NCI-H2029 treated with DMSO at 0.1 percent for 48 hours (cell line): ENCODE measurements at regions not wholly inside any gene's neighbourhood (a gene's known extent, or its start where the extent isn't known, plus 50 kb on each side); places are given as distances from the start of the nearest gene placed in this dataset.

Experiments used
- DNase-seq: peaks from one replicate; lab custom pipeline; 2025; lab: John Stamatoyannopoulos, UW

DNA sequence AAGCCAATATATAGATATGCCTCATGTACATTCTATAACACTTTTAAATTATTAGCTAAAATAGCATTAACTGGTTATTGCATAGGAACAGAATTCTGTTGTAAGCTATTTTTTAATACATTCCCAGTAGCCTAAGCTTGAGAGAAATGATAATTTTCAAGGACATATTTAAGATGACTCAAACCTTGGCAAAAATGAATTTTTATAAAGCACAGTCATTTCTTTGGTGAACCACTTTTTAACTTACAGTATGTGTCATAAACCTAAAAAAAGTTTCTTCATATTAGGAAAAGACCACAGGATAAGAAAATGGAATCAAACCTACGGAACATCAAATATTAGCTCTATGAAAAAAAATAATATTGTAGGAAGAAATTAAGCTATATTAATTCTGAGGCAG is 986.3 kb downstream of the STIM2 start:
- DNase-seq = no peak

DNA sequence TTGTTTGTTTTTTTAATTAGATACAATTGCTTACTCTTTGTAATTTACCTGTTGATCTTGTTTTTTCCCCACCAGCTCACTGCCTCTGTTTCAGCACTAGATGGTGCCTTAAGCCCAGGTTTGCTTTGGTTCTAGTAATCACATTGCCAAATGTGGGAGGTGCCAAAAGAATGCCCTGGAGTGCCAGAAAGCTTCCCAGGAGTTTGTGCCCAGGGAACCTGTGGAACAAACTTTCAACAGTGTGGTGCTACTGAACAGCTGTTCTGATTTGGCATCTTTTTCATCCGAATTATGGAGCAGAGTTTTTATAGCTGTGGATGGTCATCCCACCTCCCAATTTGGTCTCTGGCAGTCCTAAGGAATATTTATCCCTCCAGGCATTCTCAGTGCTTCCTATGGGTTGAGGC is 1000.7 kb downstream of the STIM2 start:
- DNase-seq = no peak

DNA sequence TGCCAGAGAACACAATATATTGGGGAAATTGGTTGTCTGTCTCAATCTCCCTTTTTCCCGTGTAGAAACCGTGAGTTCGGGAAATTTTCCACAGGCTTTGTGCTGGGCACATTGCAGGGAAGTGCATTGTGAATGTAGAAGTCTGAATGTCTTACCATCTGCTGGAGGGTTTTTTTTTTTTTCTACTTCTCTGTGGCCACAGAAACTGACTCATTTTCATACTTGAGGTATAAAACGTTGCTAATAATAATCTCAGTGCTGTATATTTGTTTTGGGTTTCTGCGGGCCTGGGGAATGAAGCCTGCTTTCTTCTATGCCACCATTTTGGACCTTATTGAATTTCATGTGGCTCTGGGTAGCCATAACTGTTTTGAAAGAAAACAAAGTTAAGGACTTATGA is 1001.2 kb downstream of the STIM2 start:
- DNase-seq = no peak

DNA sequence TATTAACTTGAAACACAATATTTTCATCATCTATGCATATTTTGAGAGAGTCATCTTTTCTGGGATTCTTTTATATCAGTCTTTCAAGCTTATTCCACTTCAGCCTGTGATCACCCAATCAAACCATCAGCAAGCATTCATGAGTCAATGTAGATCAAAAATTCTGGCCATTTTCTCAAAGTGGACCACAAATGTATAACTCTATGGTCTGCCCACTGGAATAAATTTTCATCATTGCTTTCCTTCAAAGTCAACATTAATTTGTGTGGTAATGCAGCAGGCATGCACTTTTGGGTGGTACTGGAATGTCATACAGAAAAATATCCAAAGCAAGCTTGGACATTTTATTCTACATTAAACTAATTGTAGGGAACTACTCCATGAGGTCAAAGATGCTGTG is 1013.0 kb downstream of the STIM2 start:
- DNase-seq = no peak

DNA sequence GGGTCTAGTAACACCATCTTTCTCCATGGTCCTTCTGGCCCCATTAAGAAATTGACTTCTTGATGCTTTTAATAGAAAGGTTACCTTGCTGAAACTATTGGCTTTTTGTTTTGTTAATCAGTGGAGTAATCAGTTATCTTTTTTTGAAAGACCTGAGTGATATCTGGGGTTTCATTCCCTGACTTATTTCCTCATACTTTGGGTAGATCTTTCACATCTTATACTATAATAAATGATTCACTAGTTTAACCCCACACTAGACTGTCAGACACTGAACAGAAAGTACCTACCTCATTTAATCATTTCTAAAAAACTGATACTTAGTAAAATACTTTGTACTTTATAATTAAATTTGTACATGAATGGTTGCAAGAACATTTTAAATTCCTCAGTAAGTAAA is 1021.1 kb downstream of the STIM2 start:
- DNase-seq = no peak

DNA sequence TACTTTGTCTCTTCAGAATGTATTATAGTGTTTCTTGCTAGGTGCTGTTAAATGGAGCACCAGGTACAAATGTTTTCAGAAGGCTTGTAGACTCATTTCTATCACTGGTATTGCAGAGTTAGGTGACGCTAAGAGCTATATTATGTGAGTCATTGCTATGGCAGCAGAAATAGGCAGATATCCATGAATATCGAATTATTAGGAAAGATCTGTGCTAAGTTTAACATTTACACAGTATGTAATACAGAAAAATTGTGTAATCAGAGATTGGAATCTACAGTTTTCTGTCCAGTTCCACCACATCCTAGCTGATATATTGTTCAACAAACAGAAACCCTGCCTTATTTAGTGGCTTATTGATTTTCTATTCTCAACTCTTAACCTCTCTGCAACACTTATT is 1025.5 kb downstream of the STIM2 start:
- no peak for DNase-seq

DNA sequence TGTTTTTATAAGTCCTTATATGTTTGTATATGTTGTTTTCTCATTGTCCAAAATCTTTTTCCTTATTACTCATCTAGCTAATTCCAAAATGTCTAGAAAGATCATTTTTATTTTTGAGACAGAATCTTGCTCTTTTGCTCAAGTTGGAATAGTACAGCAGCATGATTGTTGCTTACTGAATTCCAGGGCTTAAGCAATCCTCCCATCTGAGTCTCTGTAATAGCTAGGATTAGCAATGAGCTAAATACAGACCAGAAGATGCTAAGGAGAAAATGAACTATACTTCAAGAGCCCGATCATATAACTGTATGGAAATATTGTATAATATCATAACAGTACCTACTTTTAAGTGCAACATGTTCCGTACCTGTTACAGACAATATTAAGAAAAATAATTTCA is 1027.0 kb downstream of the STIM2 start:
- no peak for DNase-seq

DNA sequence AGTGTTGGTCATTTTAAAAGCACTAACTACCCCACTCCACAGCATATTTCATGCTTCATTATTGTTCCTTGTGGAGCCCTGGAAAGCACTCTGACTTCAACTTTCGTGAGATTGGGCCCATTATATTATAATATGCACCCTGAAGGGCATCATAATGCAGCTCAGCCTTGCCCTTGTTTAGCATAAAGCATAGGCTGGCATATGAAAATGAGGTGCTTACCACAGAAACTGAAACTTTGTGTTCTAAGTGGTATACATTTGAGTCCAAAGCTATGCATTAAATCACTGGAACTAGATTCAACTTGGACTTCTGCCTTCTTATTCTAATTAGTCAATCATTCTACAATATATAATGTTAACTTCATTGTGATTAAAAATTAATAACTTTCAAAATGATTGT is 1027.9 kb downstream of the STIM2 start:
- DNase-seq = no peak

DNA sequence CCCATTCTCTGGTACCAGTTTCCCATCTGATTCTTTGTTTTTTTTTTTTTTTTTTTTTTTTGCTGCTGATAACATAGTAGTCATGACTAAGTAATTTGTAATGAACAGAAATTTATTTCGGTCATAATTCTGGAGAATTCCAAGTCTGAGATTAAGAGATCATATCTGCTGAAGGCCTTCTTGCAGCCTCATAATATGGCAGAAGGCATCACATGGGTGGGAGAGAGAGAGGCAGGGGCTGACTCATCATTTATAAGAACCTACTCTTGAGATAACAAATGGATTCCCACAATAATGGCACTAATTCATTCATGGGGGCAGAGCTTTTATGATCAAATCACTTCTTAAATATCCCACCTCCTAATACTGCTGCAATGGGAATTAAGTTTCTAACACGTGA is 1034.3 kb downstream of the STIM2 start:
- DNase-seq = no peak

DNA sequence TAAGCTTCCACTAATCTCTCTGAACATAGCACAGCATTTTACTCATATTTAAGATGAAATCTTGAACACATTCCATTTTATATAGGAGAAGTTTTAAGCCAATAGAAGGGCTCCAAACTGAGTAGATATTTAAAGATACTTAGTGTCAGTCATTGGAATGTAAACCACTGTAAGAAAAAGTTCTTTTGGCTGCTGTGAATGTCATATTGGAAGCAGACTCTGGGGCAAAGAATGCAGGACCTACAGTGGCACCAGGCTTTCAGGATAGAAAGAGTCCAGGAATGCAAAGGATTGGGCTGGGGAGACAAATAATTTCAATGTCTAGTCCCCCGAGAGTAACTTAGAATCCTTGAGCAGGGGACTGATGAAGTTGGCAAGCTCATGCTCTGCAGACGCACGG is 1047.7 kb downstream of the STIM2 start:
- no peak for DNase-seq

DNA sequence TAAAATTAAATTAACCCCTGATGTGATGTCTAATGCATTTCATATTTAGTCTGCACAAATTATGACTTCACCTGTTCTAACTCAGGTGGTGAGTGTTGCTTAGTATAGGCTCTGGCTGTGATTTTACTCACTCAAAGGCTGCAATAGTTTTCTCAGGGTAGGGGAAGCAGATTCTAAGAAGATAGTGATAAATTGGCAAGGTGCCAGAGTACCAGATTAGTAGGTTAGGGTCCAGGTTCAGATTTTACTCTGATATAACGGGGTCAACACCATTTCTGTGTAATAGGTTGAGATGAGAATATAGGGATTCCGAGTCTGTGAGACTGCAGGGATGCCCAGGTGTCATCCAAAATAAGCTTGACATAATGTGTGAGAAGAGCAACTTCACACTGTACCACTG is 1049.6 kb downstream of the STIM2 start:
- no peak for DNase-seq

DNA sequence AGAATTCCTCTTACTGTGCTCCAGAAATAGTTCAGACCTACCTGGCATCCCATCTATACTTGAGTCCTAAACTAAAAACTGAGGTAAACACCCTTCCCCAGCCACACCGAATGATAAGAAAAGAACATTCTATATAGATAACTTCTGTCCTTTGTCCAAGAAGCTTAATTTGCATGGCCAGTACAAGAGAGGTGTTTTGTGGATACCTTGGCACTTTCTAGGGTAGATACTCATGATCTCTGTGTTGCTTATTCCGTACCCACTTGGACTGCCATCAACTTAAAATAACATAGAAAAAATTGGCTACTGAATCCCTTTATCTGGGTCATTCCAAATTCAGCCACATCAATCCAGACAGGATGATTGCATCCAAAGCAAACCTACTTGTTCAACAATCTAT is 1050.4 kb downstream of the STIM2 start:
- DNase-seq = no peak

DNA sequence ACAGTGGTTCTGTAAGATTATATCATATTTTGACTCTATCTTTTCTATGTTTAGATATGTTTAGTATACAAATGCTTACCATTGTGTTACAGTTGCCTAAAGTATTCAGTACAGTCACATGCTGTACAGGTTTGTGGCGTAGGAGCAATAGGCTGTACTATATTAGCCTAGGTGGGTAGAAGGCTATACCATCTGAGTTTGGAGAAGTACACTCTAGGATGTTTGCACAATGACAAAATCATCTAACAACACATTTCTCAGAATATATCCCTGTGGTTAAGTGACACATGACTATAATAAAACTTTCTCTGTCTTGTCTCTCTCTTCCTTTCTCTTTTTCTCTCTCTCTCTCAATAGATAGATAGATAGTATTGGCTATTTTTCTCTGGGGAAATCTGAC is 1053.1 kb downstream of the STIM2 start:
- DNase-seq = no peak

DNA sequence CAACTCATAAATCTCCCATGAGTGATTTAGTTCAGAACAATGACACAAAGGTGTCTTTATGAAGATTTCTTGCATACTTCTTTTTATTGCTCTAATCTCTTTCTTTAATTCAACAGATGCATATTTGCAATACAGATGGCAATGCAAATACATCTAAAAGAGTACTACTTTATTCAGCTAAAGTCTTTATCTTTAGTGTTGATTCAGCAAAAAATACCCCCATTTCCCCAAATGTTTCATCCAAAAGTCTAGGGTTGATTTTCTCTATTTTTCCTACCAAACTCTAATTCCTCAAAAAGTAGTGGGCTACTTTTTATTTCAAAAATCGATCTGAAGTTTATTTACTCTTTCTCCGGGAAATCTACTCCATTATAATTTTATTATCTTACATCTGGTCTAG is 1055.2 kb downstream of the STIM2 start:
- DNase-seq = no peak

DNA sequence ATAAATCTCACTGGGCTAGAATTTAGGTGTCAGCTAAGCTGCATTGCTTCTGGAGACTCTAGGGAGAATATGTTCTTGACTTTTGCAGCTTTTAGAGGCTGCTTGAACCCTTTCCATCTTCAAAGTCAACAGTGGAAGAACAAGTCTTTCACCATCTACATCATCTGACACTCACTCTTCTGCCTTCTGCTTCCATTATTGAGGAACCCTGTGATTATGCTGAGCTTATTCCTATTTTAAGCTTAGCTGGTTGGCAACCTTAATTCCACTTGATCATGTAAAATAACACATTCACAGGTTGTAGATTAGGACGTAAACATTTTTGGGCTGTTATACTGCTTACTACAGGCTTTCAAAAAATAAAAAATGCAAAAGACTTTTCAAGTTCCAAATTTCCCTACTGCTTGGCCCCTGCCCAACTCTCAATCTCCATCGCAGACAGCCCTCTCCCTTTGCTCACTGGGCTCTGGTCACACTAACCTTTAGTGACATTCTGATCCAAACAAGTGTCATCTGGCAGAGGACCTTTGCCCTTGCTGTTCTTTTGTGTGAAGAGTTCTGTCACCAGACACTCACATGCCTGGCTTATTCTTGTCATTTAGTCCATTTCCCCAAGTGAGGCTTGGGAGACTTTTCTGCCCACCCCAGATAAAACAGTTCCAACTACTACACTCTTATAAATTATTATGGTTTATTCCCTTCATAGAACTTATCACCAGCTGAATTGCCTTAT is 1056.0 kb downstream of the STIM2 start:
- DNase-seq = no peak

DNA sequence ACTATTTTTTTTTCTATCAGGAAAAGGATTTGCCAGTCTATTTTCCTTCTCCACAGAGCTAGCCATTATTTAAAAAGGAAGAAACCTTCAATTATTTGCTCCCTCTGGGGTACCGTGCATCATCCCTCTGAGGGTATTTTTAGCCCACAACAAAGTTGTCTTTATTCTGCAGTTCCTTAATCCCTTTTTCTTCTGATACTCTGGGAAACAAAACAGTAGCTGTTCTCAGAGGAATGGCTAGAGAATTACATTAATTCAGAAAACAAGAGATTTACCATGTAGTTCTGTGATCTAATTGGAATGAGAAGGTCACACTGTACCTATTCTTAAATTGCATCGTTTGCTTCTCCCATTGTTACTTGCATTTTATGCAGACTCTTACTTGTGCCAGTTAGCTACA is 1056.7 kb downstream of the STIM2 start:
- no peak for DNase-seq

DNA sequence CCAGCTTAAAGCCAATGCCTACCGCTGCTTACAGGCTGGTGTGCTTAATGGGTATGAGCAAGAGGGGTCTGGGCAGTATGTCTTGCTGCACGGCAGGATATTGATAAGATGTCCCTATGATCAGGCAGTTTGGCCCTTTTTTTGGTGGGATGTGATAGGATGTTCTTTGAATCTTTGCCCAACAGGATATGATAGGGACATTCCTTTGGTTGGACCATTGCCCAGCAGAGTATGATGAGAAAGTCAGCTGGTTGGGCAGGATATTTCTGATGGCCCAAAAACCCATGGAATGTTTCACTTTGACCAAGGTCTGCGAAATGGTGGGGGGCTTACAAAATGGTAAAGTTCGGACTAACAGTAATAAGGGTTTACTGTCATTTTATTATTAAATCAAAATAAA is 1060.6 kb downstream of the STIM2 start:
- DNase-seq = no peak

DNA sequence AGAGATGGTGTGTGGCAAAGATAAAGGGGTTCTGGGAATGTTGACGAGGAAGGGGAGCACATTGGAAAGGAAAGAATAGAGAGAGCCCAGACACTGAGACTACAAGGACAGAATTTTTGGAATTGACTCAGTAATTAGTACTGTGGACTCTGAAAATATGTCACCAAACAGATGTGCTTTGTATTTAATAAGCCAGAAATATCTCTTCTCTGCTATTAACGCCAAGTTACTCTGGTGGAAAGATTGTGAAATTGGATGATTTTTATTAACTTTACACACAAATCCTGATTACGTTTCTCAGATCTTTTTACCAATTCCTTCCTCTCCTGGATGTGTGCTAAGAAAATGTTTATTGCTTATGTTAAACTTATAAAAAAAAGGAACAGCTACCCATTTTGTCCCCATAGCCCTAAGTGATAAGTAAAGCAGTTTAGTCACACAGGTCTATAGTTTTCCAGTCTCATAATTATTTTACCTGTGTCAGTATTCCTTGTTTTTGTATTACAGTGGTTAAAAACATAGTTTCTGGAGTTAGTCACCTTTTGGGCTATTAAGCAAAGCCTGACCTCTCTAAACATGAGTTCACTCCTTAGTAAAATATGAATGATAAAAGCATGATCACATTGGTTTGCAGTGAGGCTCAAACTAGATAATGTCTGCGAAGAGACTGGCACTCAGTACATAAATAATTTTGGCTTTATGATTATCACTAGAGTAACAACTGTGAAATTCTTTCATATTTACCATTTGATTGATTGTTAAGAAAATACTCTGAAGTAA is 1068.3 kb downstream of the STIM2 start:
- DNase-seq = no peak

DNA sequence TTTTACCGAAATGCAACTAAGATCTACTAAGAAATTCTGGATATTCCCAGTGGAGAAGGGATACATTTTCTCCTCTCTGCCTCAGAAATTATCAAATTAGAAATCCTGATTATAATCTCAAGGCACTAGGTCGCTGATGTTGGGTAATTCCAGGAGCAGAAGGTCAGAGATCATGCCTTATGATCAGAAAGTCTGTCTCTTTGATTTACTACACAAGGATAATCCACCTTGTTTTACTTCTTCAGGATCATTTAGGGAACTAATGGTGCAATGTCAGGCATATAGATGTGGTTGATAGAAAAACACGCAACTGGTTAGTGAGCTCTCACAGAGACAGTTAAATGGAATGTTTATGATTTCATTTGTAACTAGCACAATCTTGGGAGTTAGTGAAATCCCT is 1069.7 kb downstream of the STIM2 start:
- DNase-seq = no peak

DNA sequence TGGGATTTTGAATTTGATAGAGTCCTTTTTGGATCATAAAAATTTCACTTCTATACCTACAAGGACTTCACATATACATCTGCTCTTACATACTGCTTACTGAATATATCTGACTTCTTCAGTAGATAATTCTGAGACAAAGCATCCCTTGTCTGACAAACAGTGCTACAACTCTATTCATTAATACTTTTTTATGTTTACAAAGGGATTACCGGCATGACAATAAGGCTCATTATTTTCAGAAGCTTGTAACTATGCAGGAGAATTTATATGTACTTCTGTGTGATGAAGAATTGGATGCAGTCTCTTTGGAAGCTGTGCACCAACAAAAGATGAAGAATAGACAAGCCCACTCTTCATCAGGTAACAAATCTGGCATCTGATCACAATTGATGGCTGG is 1070.3 kb downstream of the STIM2 start:
- no peak for DNase-seq

DNA sequence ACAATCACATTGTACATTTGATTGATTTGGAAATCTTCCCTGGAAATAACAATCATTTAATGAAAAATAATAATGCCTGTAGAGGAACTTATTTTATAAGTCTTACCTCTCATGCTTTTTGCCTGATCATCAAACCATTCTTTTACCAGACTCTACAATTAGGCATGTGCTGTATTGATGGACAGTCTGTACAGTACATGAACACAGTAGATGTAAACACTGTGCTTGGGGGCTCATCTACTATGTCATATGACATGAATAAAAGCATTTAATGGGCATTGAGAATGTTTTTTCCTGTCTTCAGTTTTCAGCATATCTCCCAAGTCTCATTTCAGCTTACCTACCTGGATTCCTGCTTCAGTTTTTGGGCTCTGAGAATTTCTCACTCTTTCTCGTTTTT is 1070.9 kb downstream of the STIM2 start:
- DNase-seq = no peak

DNA sequence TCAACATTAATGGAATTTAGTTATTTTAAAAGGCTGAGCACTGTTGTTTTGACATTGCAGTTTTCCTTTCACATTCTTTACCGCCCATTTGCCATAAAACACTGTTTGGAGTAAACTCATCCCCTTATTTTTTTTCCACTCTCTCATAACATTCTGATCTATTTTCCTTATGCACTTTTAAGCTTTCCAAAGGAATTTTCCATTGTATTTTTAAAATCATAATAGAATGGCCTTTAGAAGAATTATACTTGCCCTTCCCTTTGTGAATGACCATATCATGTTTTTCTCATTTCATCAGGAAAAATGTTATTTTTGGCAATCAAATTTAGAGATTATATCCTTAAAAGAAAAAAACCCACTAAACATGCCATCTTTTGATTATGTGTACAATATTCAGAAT is 1074.2 kb downstream of the STIM2 start:
- no peak for DNase-seq

DNA sequence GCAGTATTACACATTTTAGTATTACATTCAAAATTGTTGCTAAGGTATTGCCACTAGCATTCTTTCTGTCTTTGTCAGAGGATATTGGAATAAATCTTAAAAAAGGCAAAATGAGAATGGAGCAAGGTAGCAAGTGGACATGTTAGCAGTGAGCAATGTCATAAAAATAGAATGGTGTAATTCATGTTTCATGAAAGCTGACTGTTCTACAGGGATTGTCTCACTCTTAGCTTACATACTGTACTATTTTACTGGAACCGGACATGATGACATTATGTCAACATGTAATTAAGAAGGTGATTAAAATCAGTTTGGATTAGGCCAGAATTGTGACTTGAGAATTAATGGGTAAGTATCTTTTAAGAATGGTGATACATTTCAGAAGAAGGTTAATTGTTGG is 1086.2 kb downstream of the STIM2 start:
- DNase-seq = no peak

DNA sequence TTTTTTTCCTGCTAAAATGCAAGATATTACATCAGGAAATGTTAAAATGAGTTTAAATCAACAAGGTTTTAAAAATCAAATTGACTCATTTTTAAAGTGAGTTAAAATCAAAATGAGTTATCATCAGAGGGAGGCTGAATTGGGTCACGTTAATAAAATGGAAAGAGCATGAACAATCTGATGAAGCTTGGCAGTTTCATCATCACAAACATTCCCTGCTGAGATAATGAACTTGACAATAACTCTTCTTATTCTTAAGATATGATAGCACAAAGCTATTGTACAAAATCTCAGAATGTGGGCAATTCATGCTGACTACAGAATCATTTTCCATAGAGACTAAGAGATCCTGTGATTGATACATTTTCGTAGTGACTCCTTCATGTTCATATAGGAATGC is 1086.7 kb downstream of the STIM2 start:
- no peak for DNase-seq
